A673 (cell line): ENCODE measurements at regions not wholly inside any gene's neighbourhood (a gene's known extent, or its start where the extent isn't known, plus 50 kb on each side); places are given as distances from the start of the nearest gene placed in this dataset.

Experiments
- CTCF ChIP-seq: fragments of 300-800, 200-600 bp; sonication (generic); conservative IDR thresholded peaks from 2 replicates; pipeline ENCODE4 v1.5.1; 2017; ENCODE audit warnings: low read depth, mild to moderate bottlenecking, antibody characterized with exemption, low read length, moderate library complexity, mixed read lengths
- EZH2 ChIP-seq: fragments of 200-600 bp; sonication (generic); IDR thresholded peaks from 2 replicates; pipeline ENCODE4 v1.6.1; 2017; ENCODE audit warnings: borderline replicate concordance, low read depth, mild to moderate bottlenecking, mixed read lengths, antibody characterized with exemption, low read length; ENCODE audit not compliant: poor library complexity, severe bottlenecking

GRCh38 chr2:122056853-122057252, 301.4 kb downstream of the TSN start:
- TF ChIP-seq CTCF (no peak), EZH2 (no peak)
